IPS-NIHi7 (cell line): ENCODE measurements at regions not wholly inside any gene's neighbourhood (a gene's known extent, or its start where the extent isn't known, plus 50 kb on each side); places are given as distances from the start of the nearest gene placed in this dataset.

Source experiments
- DNase-seq: peaks from one replicate; pipeline ENCODE4 v3.0.0; 2012; ENCODE audit warnings: mixed read lengths; ENCODE audit errors: extremely low spot score

DNA sequence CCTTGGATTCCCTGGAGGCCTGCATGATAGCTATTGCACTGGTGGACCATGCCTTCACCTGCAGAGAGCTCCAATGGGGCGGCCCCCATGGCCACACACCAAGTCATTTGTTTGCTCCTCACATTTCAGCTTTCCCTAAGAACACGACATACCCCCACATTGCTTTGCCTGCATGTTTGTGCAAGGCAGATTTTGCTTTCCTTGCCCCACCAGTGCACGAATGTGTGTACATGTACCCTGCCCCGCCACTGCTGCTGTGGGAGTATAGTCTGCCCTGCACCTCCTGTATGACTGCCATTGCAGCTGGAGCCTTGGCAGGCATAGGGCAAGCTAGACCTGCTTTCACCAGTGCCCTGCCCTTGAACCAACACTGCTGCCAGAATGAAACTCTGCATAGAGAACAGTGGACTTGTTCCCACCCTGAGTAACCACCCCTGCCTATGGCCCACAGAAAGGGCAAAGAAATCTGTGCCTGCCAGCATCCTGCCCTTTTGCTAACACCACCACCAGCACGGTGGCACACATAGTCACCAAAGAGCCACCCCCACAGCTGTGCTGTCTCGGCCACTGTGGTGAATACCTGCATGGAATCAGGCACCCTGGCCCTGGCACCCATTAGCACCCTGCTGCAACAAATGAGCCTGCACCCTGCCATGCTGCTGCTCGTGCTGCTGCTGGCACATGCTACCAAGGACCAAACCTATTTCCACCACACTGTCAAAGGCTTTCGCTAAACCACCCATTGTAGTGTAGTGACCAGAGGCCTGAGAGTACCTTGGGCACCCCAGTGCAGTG, 661.7 kb upstream of the FAM241A start:
- no peak for DNase-seq

DNA sequence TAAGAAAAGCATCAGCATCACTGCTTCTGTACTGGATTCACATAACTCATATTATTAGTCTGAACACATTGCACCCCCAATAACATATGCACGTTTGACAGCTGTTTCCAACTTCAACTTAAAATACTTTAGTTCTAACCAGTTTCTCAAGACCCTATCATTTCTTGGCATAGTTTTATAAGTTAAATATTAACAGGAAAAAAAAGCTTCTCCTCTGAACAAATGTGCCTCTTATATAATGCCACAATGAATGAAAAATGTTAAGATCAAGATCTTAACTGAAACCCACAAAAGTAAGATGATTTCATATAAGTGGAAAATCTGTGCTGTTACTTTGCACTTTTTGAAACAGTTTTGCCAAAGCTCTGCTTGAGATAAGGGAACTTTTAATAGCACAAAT, 652.8 kb upstream of the FAM241A start:
- DNase-seq: no peak

DNA sequence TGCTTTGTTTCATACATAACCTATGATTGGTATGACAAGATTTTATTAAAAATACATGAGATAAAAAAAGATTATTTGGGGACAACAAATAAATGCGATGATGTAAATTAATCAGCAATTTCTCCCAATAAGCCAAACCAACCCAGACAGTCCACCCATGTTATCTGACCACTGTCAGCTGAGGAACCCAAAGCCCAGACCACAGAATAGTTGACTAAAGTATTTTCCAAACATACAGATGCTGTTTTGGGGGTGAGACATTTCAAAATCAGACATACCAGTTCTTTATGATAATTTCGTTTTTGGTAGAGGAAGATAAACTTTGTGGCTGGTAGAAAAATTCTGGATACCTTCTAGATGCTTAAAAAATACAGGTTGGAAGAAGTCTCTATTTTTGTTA, 650.8 kb upstream of the FAM241A start:
- DNase-seq: no peak

DNA sequence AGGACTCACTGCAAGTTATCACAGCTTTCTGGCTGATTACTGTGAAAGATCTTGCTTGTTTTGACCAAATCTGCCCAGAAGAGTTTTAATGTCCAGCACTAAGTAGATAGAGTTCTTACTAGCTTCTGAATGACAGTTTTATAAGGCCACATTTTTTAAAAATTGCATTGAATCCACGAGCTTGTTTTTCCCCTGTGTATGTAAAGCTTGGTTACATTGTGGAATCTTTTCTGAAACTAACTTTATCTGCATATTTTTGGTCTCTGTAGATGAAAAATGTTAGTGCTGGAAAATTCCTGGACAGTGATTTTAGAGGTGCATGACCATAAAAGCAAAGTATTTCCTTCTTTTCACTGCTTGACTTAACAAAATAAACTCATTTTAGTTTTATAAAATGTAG, 650.3 kb upstream of the FAM241A start:
- DNase-seq: no peak

DNA sequence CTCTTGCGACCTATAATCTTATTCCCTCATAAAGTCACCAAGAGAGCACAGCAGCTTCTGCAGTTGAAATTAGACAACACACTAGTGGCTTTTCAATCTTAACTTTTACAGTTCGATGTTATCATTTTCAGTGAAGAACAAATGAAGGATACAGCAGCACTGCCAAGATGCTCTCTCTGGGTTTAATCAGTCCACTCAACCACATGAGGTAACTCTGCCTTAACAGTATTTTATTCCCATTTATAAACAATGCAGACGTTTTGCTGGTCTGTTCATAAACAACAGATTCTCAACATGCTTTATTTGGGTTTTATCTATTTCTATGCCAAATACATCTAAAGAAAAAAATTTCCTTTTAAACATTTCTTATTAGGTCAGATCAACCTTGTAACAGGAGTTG, 646.0 kb upstream of the FAM241A start:
- no peak for DNase-seq

DNA sequence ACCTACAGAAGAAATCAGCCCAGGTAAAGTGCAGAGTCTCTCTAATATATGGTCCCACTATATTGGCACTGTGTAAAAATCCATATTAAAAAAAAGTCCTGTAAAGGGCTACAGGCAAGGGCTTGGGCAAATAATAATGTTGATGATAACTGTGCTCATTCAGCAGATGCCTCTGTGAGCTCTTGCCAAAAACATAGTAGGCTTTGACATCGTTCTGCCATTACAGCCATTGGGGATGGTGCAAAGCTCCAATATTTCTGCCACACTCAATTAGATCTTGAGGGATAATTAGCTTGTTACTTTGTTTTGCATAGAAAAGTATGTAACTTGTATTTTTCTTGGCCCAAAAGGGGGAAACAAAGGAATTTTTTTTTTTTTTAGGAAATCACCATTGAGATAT, 645.5 kb upstream of the FAM241A start:
- no peak for DNase-seq

DNA sequence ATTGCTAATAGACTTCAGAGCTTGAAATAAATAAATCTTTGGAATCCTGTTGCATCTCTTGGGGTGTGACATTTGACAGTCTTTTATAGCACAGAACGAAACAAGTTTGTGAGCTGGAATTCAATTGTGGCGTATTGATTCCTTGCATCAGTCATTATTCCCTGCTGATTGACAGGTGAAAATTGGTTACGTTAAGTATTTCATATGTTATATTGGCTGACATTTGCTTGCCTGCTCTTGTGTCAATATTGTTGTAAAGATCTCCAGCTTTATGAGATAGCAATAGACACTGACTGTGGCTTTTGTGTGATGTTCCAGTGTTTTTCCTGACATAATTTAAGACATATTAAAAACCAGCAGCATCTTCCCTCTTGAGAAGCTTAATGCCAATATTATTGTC, 644.4 kb upstream of the FAM241A start:
- no peak for DNase-seq

DNA sequence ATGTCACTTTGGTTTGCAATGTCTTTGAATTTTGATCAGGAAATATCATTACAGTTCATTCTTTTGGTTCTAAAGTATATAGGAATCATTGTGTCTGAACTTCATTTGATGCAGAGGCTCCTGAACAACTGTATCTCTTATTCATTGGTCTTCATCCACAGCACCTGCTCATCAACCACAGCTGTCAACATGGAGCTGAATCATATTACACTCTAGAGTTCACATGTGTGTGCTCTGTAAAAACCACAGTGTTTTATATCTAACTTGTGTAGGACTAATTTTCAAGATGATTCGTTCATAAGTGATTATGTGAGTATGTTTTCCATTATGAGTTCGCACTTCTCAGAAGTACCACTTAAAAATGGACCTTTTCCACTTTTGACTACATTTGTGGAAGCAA, 643.3 kb upstream of the FAM241A start:
- no peak for DNase-seq

DNA sequence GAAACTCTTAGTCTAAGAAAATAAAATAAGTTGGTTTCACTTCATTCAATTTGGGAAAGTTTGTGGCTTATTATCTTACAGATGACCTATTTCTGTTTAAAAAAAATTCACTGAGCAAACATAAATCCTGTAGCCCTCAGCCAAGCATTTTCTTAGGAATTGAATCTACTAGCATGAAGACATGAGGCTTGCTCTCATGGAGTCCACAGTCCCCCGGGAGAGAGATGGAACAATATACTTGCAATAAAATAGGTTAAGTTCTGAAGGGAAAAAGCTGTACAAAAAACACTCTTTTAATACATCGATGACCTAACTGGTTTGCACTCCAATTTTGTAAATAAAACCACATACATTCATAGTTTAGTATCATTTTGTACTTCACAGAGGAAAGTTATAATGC, 642.6 kb upstream of the FAM241A start:
- no peak for DNase-seq

DNA sequence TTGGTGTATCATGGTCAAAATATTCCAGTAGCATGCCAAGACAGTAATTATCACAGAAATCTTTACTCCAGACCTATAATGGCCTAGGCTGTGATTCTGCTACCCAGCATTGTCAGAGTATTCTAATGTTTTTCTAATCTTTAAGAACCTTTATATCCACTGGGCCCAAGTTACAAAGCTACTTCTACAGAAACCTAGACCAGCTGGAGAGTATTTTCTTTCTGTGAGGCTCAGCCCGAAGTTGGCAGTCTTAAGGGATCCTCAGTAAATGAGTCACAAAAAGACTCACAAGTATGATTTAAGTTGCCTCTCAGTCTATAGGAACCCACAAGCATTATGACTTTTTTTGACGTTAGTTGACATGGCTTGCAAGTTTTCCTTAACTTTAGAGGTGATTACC, 638.5 kb upstream of the FAM241A start:
- no peak for DNase-seq

DNA sequence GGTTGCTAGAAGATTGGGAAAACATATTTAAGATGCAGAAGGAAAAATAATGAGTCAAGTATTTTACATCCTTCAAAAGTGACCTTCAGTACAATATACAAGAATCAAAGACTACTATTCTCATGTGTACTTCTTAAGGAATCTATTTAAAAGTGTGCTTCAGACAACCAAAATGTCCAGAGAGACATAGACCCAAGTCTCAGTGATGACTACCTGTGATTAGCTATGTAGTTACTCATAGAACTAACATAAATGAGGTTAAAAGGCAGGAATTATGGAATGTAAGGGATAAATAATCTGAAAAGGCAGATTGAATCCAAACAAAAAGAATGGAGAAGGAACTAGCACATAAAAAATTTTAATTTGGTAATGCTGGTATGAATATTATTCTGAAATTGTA, 634.7 kb upstream of the FAM241A start:
- DNase-seq: no peak

DNA sequence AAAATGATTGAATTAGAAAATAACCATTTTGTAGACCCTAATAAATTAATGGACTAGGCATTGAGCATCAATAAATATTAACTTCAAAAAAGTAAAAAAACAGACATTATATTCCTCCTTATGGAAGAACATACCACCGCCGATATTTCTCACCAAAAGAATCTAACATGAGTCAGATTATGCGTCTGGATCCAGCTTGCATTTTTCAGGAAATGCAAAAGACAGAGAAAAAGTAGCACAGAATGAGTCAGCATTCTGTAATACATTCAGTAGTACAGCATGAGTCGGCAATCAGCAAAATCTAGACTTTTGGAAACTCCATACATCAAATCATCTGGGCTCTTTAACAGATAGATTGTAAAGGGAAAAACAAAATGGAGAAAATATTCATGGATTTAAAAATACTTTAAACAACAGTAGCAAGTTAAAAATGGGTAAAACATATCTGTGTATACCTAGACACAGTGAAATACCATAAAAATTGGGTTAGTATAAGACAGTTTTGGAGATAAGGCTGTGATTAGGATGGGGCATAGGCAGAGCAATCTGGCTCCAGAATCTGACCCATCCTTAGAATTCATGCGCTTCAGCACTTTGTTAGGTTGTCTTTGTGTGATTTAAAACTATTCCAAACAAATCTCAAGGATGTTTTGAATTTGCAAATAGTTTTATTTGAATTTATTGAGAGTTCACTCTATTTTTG, 633.0 kb upstream of the FAM241A start:
- DNase-seq: no peak

DNA sequence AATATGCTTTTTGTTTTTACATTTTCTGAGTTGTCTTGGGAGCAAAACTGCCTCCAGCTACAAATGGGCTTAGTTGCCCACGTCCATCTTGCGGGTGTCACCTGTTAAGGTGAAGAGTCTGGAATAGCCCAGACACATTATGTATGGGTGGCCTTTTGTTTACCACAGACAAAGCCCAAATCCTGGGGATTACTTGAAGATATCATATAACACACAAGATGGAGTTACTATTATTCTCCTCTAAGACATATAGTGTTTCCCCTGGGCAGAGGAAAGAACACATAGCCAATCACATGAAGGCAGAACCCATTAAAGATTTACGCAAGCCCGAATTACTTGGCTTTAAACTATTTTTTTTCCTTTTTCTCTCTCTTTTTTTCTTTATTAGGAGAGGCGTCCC, 625.6 kb upstream of the FAM241A start:
- DNase-seq: no peak

DNA sequence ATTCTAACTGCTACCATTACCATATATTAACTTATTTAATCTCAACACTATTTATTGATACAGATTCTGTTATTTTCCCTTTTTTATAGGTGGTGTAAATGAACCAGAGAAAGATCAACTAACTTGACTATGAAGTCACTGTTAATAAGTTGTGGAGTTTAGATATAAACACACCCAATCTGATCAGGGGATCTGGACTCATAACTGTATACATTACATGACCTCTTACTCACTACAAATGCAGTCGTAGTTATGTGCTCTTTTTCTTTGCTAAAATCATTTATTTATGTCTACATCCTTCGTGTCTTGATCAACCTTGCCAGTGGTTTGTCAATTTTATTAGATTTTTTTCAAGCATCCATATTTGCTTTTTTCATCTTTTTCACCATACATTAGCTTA, 614.8 kb upstream of the FAM241A start:
- no peak for DNase-seq

DNA sequence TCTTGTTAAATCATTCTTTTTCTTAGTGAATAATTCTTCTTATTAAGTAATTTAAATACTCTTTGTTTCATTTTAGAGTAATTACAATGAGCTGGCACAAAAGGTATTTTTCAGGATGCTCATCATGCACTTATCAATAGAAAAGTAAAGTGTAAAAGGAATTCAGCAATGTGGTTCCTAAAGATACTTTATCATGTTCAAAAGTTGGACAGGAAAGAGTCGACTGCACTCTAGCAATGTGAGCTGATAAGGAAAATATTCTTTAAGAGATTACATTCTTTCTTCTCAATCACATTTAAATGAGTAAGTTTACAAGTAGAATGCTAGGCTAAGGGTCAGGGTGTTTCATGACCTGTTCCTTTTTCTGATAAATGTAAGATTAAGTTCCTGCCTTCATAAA, 609.5 kb upstream of the FAM241A start:
- no peak for DNase-seq

DNA sequence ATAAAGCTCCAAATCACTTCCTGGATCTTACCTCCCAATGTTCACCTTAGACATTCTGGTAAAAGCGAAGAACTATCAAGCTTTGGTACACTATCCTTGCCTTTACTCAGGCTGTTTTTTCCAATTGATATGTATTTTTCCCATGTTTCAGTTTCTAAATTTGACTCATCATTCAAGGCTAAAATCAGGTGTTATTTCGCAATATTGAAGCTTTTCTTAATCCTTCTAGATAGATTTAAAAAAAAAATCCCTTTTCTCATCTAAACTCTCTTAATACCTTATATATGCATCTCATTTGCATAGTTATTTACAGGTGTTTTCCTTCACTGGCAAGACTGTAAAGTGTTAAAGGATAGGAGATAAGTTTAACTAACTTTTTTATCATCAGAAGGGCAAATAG, 608.1 kb upstream of the FAM241A start:
- DNase-seq: no peak

DNA sequence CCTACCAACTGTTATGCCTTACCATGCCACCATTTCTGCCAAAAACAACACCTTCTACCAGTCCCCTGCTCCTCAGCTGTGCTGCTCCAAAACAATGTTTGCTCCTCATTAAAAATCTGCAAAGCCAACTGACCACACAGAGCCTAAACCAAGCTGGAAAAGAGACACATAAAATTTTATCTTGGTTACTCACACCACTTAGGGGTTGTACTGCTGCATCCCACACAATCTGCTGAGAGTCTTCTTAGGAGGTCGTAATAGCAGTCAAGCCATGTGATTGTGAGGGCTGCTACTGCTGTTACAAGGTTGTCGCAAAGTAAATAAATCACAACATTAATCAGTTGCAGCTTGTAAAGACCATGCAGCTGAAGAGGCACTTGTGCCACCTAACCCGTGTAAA, 607.4 kb upstream of the FAM241A start:
- DNase-seq: no peak

DNA sequence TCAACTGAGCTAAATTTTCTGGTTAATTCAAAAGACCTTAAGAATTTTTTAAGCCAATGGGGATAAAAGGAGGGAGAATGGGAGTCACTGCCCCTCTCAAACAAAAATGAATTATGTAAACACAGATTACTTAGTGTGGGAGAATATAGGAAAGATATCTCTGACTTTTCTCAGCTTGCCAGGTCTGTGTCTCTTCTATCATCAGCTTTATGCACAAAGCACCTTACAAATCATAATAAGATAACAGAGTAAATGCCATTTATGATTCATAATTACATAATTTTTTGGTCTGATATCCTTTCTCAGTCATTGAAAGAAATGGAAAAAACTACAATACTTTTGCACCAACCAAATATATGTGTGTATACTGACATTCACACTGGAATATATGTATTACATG, 604.6 kb upstream of the FAM241A start:
- no peak for DNase-seq

DNA sequence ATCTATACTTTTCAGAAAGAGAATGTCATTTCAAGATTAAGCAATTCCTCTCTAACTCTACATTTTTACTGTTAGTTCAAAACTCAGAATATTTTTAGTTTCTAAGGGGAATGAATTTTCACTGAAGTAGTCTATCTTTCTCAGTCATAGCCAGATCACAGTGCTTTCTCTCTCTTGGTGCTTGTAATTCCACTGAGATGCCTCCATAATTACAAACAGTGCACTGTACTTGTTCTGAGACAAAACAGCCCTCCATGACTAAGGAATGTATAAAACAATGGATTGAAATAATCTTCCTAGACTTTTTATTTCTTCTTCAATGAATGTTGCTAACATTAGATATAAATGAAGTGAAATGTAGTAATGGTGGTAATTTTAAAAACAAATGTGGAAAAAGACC, 603.2 kb upstream of the FAM241A start:
- DNase-seq: no peak

DNA sequence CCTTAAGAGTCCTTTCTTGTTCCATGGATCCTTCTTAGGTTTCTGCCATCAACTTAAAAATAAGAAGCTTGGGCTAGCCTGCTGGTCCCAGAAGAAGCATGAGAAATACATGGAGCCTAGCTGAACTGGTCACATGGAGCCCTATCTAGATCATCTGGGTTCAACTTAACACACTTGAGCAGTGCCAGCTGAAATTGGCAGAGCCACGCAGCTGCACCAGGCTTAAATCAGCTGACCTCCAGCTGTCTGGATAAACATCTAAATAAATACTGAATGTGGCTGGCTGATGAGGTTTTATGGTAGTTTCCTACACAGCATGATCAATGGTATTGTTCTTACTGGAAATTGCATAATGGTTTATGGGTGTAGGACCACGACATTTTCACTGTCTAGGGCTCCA, 598.4 kb upstream of the FAM241A start:
- DNase-seq: no peak

DNA sequence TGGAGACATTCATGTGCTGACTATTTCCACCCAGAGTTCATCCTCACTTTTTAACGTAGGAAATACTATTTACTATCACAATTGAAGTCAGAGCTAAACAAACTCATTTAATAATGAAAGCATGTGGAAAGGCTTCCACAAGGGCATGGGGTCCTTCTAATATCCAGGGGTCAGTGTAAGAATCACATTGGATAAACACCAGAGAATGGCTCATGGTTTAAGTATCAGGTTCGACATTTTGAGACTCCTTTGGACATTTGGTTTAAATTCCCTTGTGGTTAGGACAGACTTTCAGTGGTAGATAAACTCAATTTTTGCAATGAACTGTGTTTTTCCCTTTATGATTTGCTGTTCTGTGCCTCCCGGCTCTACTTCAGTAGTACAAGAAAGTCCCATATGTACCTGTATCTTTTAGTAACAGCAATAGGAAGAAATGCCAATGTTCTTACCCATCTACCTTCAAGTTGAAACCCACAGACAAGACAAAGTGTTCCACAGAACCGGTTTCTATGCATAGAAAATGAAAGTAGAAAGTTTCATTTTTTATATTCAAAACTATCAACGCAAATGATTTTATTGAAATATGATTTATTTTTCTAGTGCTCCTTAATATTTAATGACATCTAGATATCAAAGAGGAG, 589.0 kb upstream of the FAM241A start:
- DNase-seq: no peak

DNA sequence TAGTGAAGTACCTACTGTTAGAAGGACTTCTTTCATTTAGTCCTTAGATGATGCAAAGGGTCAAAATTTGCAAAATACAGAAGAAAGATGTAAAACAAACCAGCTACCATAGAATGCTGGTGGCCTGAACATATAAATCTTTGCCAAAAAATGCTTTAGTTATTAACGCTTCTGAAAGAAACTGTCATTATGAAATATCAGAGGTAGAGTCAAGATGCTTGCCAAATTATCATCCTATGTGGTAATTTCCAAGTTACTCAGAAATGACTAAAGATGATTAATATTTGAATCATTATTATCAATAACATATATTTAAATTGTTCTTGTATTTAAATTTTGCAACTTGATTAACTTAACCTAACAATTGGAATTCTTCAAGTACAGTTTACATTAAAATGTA, 588.4 kb upstream of the FAM241A start:
- no peak for DNase-seq

DNA sequence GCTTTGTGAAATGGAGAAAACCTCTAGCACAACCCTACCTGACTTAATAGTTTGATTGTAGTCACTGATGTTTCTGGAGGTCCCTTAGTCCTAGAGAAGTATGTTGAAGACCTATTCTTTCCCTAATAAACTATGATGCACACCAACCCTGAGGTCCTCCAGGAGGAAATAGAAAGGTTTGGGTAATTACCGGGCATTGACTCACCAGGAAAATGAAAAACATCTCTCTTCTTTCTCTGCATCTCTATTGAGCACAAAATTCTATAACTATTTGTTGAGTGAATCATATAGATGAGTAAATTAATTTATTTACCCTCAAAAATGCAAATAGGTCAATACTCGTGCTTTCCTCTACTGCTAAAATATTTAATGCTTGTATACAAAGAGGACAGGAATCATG, 582.4 kb upstream of the FAM241A start:
- DNase-seq: no peak
